ENCODE measurements at regions not wholly inside any gene's neighbourhood (a gene's known extent, or its start where the extent isn't known, plus 50 kb on each side); places are given as distances from the start of the nearest gene placed in this dataset.

DNA sequence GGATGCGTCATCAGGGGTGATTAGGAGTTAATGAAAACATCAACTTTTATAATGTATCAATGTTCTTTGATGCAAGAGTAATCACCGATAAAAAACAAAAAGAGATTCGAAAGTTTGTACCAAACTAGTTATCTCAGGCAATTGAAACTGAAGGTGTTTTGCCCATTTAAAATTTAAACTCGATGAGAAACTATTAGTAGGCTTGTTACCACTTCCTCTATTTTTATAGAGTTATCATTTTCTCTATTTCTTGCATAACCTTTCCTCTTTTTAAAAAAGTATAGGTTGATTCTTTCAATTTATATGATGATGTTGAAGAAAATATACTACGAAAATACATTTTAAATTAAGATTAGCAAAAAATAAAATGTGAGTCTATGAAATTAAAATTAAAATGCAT, 597.3 kb upstream of the POT1 start:
- H3K4me2 ChIP-seq (ENCODE audit: insufficient read depth, low read length) = no peak overlapping the region
- H3K9me1 ChIP-seq (ENCODE audit: control insufficient read depth, insufficient read depth, low read length) = no peaks in the 10 kb centered on the region
- no peaks in the 10 kb centered on the region for H3K79me2 ChIP-seq (ENCODE audit: control insufficient read depth, insufficient read depth, low read length)
- in situ Hi-C loops (cut with MboI) (no loop called here), intact Hi-C loops (cut with micrococcal nuclease) (no loop called here)
- ChIA-PET CTCF (ENCODE audit: low intra/inter-chr PET ratio) (no interaction called here), POLR2A (no interaction called here)
- H4K20me1 ChIP-seq (replicated peaks; ENCODE audit: control insufficient read depth, insufficient read depth, low read length) = no peaks in the 10 kb centered on the region
- no peak overlapping the region for H3K9ac ChIP-seq (ENCODE audit: insufficient read depth in 1 of 2, low read depth in 2 of 2, low read length in 2 of 2)
- BruUV-seq (replicated peaks) = no TSS peak
- FAIRE-seq = no peak
- 13% methylated on average over 5 of the region's 5 CpGs for WGBS (ENCODE audit: insufficient coverage, low coverage, missing lambda C conversion rate)
- no peak for ATAC-seq
- no peak overlapping the region for H2AFZ ChIP-seq (ENCODE audit: low read depth, low read length)
- no peak for DNase-seq (ENCODE audit: extremely low read depth in 1 of 4, low spot score in 3 of 4)
- TF ChIP-seq EZH2 (IDR thresholded peaks at IDR 0.05; ENCODE audit: borderline replicate concordance, low read depth, low read length) = no peak
- TF ChIP-seq, protein P1, sequence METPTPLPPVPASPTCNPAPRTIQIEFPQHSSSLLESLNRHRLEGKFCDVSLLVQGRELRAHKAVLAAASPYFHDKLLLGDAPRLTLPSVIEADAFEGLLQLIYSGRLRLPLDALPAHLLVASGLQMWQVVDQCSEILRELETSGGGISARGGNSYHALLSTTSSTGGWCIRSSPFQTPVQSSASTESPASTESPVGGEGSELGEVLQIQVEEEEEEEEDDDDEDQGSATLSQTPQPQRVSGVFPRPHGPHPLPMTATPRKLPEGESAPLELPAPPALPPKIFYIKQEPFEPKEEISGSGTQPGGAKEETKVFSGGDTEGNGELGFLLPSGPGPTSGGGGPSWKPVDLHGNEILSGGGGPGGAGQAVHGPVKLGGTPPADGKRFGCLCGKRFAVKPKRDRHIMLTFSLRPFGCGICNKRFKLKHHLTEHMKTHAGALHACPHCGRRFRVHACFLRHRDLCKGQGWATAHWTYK (CRISPR knock-in tag; IDR thresholded peaks at IDR 0.05) = no peak
- TF ChIP-seq TARDBP (IDR thresholded peaks at IDR 0.05) = no peak
- TF ChIP-seq MYNN (IDR thresholded peaks at IDR 0.05) = no peak
- TF ChIP-seq MYNN (CRISPR knock-in tag; IDR thresholded peaks at IDR 0.05) = no peak
- no peak for TF ChIP-seq BRCA1 (IDR thresholded peaks at IDR 0.05)
- no peak for TF ChIP-seq BRCA1 (CRISPR knock-in tag; IDR thresholded peaks at IDR 0.05)
- TF ChIP-seq, protein P2, sequence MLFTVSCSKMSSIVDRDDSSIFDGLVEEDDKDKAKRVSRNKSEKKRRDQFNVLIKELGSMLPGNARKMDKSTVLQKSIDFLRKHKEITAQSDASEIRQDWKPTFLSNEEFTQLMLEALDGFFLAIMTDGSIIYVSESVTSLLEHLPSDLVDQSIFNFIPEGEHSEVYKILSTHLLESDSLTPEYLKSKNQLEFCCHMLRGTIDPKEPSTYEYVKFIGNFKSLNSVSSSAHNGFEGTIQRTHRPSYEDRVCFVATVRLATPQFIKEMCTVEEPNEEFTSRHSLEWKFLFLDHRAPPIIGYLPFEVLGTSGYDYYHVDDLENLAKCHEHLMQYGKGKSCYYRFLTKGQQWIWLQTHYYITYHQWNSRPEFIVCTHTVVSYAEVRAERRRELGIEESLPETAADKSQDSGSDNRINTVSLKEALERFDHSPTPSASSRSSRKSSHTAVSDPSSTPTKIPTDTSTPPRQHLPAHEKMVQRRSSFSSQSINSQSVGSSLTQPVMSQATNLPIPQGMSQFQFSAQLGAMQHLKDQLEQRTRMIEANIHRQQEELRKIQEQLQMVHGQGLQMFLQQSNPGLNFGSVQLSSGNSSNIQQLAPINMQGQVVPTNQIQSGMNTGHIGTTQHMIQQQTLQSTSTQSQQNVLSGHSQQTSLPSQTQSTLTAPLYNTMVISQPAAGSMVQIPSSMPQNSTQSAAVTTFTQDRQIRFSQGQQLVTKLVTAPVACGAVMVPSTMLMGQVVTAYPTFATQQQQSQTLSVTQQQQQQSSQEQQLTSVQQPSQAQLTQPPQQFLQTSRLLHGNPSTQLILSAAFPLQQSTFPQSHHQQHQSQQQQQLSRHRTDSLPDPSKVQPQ (CRISPR knock-in tag; IDR thresholded peaks at IDR 0.05; ENCODE audit: borderline replicate concordance) = no peak
- no peak for TF ChIP-seq STAT5B (CRISPR knock-in tag; IDR thresholded peaks at IDR 0.05)
- no peak for TF ChIP-seq PATZ1 (CRISPR knock-in tag; IDR thresholded peaks at IDR 0.05; ENCODE audit: borderline replicate concordance)
- TF ChIP-seq SRSF3 (IDR thresholded peaks at IDR 0.05; ENCODE audit: insufficient read depth, low read length) = no peak
- TF ChIP-seq PRPF4 (IDR thresholded peaks at IDR 0.05; ENCODE audit: insufficient read depth, low read depth, low read length, poor library complexity, severe bottlenecking) = no peak
- no peak for TF ChIP-seq XRCC4 (IDR thresholded peaks at IDR 0.05; ENCODE audit: extremely low read depth, insufficient read depth, insufficient read length)
- TF ChIP-seq NCOA4 (IDR thresholded peaks at IDR 0.05; ENCODE audit: partially characterized antibody) = no peak
- TF ChIP-seq NFRKB (IDR thresholded peaks at IDR 0.05; ENCODE audit: low read depth) = no peak
- no peak for TF ChIP-seq HMG20A (CRISPR knock-in tag; conservative IDR thresholded peaks at IDR 0.05)
- H3K4me3 ChIP-seq = no peak overlapping the region
- H3K27me3 ChIP-seq (ENCODE audit: control insufficient read depth in 2 of 2, insufficient read depth in 2 of 2, low read length in 2 of 2) = no peaks in the 10 kb centered on the region
- H3K27ac ChIP-seq (ENCODE audit: extremely low read depth, low read depth, low read length) = no peak overlapping the region
- H3K36me3 ChIP-seq (ENCODE audit: control insufficient read depth, insufficient read depth, low read length) = no peaks in the 10 kb centered on the region
- no peaks in the 10 kb centered on the region for H3K9me3 ChIP-seq (replicated peaks; ENCODE audit: control insufficient read depth, insufficient read depth, low read depth, low read length)
- no peaks in the 10 kb centered on the region for H3K4me1 ChIP-seq (replicated peaks in 1 of 2; ENCODE audit: control insufficient read depth in 2 of 2, insufficient read depth in 2 of 2, low read length in 2 of 2)
